HepG2 (cell line): ENCODE measurements at regions not wholly inside any gene's neighbourhood (a gene's known extent, or its start where the extent isn't known, plus 50 kb on each side); places are given as distances from the start of the nearest gene placed in this dataset.

Source experiments
- ATAC-seq: fragments of 200-7000 bp; cut with Tn5 transposase; 3 replicates; pipeline ENCODE4 v1.9.1; 2020; ENCODE audit warnings: mild to moderate bottlenecking, moderate library complexity
- BruUV-seq: library from RNA; stranded (reverse); fragments of 400-500 nt; replicated peaks from 2 replicates; lab custom pipeline; 2021; lab: Mats Ljungman, UMichigan
- CTCF ChIA-PET: fragments of 300-600 bp; formaldehyde crosslinking; extraction: SDS; loops from one replicate; lab custom pipeline; 2021; ENCODE audit warnings: low total read pairs, inconsistent platforms, low intra/inter-chr PET ratio; lab: Yijun Ruan, JAX
- POLR2A ChIA-PET: fragments of 350-600 bp; sonication (Branson Sonifier 250); formaldehyde crosslinking; loops from one replicate; lab custom pipeline; 2020; ENCODE audit warnings: antibody characterized with exemption, inconsistent platforms; lab: Yijun Ruan, JAX
- DNase-seq: peaks from one replicate; pipeline ENCODE4 v3.0.0-alpha.2; 2015; ENCODE audit warnings: low spot score
- FAIRE-seq: peaks from 3 replicates; lab custom pipeline; 2011; peaks lifted over from hg19 to GRCh38; lab: Jason Lieb, UNC
- H2AFZ ChIP-seq: one replicate; pipeline ENCODE4 v1.6.1; 2011; ENCODE audit warnings: low read length, inconsistent platforms
- H3K27ac ChIP-seq: fragments of 300-600 bp; 3 replicates; pipeline ENCODE4 v1.8.0; 2011; ENCODE audit warnings: mixed run types, mild to moderate bottlenecking, mixed read lengths, low read length, inconsistent platforms; ENCODE audit not compliant: insufficient read depth; ENCODE audit errors: extremely low read length
- H3K27me3 ChIP-seq, 2 experiments: fragments of 200-600 bp in 1 of 2; 2 replicates in 1 of 2; 3 replicates in 1 of 2; pipeline versions ENCODE4 v1.6.0 to v1.8.0; 2011; ENCODE audit warnings: low read length in 2 of 2, mild to moderate bottlenecking in 2 of 2, moderate library complexity in 2 of 2, inconsistent platforms in 1 of 2; ENCODE audit not compliant: insufficient read depth in 2 of 2, control insufficient read depth in 1 of 2
- H3K36me3 ChIP-seq, 2 experiments: fragments of 200-600 bp in 1 of 2; replicated peaks in 1 of 2; 2 replicates in 1 of 2; 3 replicates in 1 of 2; pipeline versions ENCODE4 v1.5.1 to v1.8.0; 2011; ENCODE audit warnings: low read length in 2 of 2, inconsistent platforms in 1 of 2; ENCODE audit not compliant: insufficient read depth in 2 of 2, control insufficient read depth in 1 of 2
- H3K4me1 ChIP-seq: 2 replicates; pipeline ENCODE4 v1.5.1; 2012; ENCODE audit warnings: low read length, inconsistent platforms; ENCODE audit not compliant: insufficient read depth
- H3K4me2 ChIP-seq: 2 replicates; pipeline ENCODE4 v1.6.0; 2011; ENCODE audit warnings: low read depth, low read length, inconsistent platforms
- H3K4me3 ChIP-seq, 3 experiments: fragments of 200-600 bp in 1 of 3; sonication (generic), shearing (Covaris generic) in 1 of 3; replicated peaks in 1 of 3; 2 replicates each; pipeline ENCODE4 v1.5.1; 2011 to 2016; ENCODE audit warnings: low read length in 3 of 3, inconsistent platforms in 2 of 3, low read depth in 2 of 3, mild to moderate bottlenecking in 2 of 3, control low read depth in 1 of 3, mixed read lengths in 1 of 3; ENCODE audit not compliant: insufficient read depth in 1 of 3
- H3K79me2 ChIP-seq: one replicate; pipeline ENCODE4 v1.6.1; 2011; ENCODE audit warnings: low read length, inconsistent platforms; ENCODE audit not compliant: insufficient read depth
- H3K9ac ChIP-seq: 2 replicates; pipeline ENCODE4 v1.6.0; 2011; ENCODE audit warnings: mild to moderate bottlenecking, low read depth, low read length, inconsistent platforms; ENCODE audit not compliant: insufficient read depth
- H3K9me3 ChIP-seq: 2 replicates; pipeline ENCODE4 v1.5.1; 2012; ENCODE audit warnings: mild to moderate bottlenecking, low read length
- H4K20me1 ChIP-seq: 2 replicates; pipeline ENCODE4 v1.6.0; 2011; ENCODE audit warnings: inconsistent platforms, mild to moderate bottlenecking, low read length, moderate library complexity; ENCODE audit not compliant: insufficient read depth
- HDAC2 ChIP-seq: sonication (generic); formaldehyde crosslinking; IDR thresholded peaks from 2 replicates; pipeline ENCODE4 v1.4.0; 2020; ENCODE audit warnings: missing genetic modification reagents
- ISX ChIP-seq: sonication (generic); formaldehyde crosslinking; conservative IDR thresholded peaks from 2 replicates; pipeline ENCODE4 v1.5.0; 2020; ENCODE audit warnings: missing genetic modification reagents
- KMT2A ChIP-seq: sonication (generic); formaldehyde crosslinking; IDR thresholded peaks from 2 replicates; pipeline ENCODE4 v1.4.0; 2020; ENCODE audit warnings: missing genetic modification reagents
- MED13 ChIP-seq: sonication (generic); formaldehyde crosslinking; IDR thresholded peaks from 2 replicates; pipeline ENCODE4 v1.5.0; 2020; ENCODE audit warnings: missing genetic modification reagents
- NFYB ChIP-seq: sonication (generic); formaldehyde crosslinking; IDR thresholded peaks from 2 replicates; pipeline ENCODE4 v1.4.0; 2020; ENCODE audit warnings: missing genetic modification reagents
- ZNF260 ChIP-seq: sonication (generic); formaldehyde crosslinking; IDR thresholded peaks from 2 replicates; pipeline ENCODE4 v1.4.0; 2020; ENCODE audit warnings: missing genetic modification reagents, low read depth, mild to moderate bottlenecking, borderline replicate concordance
- ZNF598 ChIP-seq: sonication (generic); formaldehyde crosslinking; IDR thresholded peaks from 2 replicates; pipeline ENCODE4 v1.5.1; 2020; ENCODE audit warnings: mild to moderate bottlenecking, missing genetic modification reagents, borderline replicate concordance
- ZNF614 ChIP-seq: IDR thresholded peaks from 2 replicates; pipeline ENCODE4 v1.6.1; 2018; ENCODE audit warnings: missing biosample characterization, missing genetic modification reagents, inconsistent platforms, borderline replicate concordance
- ZNF720 ChIP-seq: sonication (generic); formaldehyde crosslinking; IDR thresholded peaks from 2 replicates; pipeline ENCODE4 v1.4.0; 2020; ENCODE audit warnings: missing genetic modification reagents
- ZNF883 ChIP-seq: sonication (generic); formaldehyde crosslinking; IDR thresholded peaks from 2 replicates; pipeline ENCODE4 v1.5.1; 2020; ENCODE audit warnings: mild to moderate bottlenecking, missing genetic modification reagents; ENCODE audit errors: not compliant biosample characterization
- WGBS: methylation state at CpG from one replicate; pipeline ENCODE4 v1.1.6; 2017; ENCODE audit warnings: low lambda C conversion rate; 5-methylcytosine and 5-hydroxymethylcytosine counted together
- in situ Hi-C: cut with HindIII; loops from 2 replicates; pipeline ENCODE4 v1.10.0; 2017; ENCODE audit warnings: low pct_unique_long_range_greater_than_20kb; ENCODE audit not compliant: extremely low pct_ligation_motif_present
- intact Hi-C: fragments of 100-400 bp; cut with micrococcal nuclease; formaldehyde crosslinking; loops from one replicate; pipeline ENCODE4 v1.10.0; 2022; ENCODE audit not compliant: unreplicated experiment
- TF ChIP-seq, protein P1 (sequence below), 2 experiments: sonication (generic) in 1 of 2; formaldehyde crosslinking in 1 of 2; IDR thresholded peaks; 2 replicates each; pipeline versions ENCODE4 v1.4.0 to v1.6.1; 2016 to 2020; ENCODE audit warnings: borderline replicate concordance in 1 of 2, low read depth in 1 of 2, mild to moderate bottlenecking in 1 of 2, missing genetic modification reagents in 1 of 2
- TF ChIP-seq, protein P2 (sequence below): sonication (generic); formaldehyde crosslinking; IDR thresholded peaks from 2 replicates; pipeline ENCODE4 v1.5.0; 2020; ENCODE audit warnings: mild to moderate bottlenecking, missing genetic modification reagents, borderline replicate concordance
- TF ChIP-seq, protein P3 (sequence below): IDR thresholded peaks from 2 replicates; pipeline ENCODE4 v1.6.1; 2016; ENCODE audit warnings: low read depth, borderline replicate concordance
- TF ChIP-seq, protein P4 (sequence below): sonication (generic); formaldehyde crosslinking; IDR thresholded peaks from 2 replicates; pipeline ENCODE4 v1.4.0; 2020; ENCODE audit warnings: missing genetic modification reagents
- TF ChIP-seq, protein P5 (sequence below): sonication (generic); formaldehyde crosslinking; IDR thresholded peaks from 2 replicates; pipeline ENCODE4 v1.4.0; 2020; ENCODE audit warnings: missing genetic modification reagents, mild to moderate bottlenecking, borderline replicate concordance

DNA sequence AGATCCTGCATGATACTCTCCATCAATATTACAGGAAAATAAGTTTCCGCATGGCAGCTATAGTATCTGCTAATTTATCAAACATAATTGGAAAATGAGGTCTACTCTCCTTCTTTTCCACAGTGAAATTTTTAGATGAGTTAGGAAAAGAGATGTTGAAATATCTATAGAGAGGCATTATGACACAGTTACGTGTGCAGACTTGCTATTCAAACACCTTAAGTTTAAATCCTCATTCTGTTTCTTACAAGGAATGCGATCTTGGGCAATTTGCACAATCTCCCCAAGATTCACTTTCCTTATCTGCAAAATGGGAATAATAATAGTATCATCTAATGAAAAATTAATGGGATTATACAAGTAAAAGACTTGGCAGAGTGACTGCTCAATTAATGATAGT, 91.7 kb upstream of the SLCO6A1 start:
- ATAC-seq: no peak
- Histone ChIP-seq H3K9ac (no peak overlapping the region), H3K4me1 (peaks cover 13% of the 10 kb centered on the region), H3K79me2 (no peaks in the 10 kb centered on the region), H3K4me2 (no peak overlapping the region), H3K4me3 (no peak overlapping the region), H4K20me1 (no peaks in the 10 kb centered on the region), H3K9me3 (peaks cover 9% of the 10 kb centered on the region; the same call in 1 of the 2 replicates), H3K36me3 (no peaks in the 10 kb centered on the region), H3K27ac (no peak overlapping the region), H2AFZ (no peak overlapping the region), H3K27me3 (no peaks in the 10 kb centered on the region; a peak in 1 of 5 replicates)
- ChIA-PET CTCF (no interaction called here), POLR2A (no interaction called here)
- DNase-seq: no peak
- no TSS peak for BruUV-seq
- in situ Hi-C loops: no loop called here
- FAIRE-seq: no peak
- 36% methylated on average over 3 of the region's 3 CpGs for WGBS
- intact Hi-C loops: no loop called here
- TF ChIP-seq HDAC2 (CRISPR knock-in tag) (no peak), ZNF614 (CRISPR knock-in tag) (no peak), ZNF720 (no peak), ISX (CRISPR knock-in tag) (no peak), ZNF598 (CRISPR knock-in tag) (no peak), NFYB (CRISPR knock-in tag) (no peak), ZNF260 (no peak), MED13 (CRISPR knock-in tag) (no peak), ZNF883 (CRISPR knock-in tag) (no peak), KMT2A (no peak)
- TF ChIP-seq, protein P1, sequence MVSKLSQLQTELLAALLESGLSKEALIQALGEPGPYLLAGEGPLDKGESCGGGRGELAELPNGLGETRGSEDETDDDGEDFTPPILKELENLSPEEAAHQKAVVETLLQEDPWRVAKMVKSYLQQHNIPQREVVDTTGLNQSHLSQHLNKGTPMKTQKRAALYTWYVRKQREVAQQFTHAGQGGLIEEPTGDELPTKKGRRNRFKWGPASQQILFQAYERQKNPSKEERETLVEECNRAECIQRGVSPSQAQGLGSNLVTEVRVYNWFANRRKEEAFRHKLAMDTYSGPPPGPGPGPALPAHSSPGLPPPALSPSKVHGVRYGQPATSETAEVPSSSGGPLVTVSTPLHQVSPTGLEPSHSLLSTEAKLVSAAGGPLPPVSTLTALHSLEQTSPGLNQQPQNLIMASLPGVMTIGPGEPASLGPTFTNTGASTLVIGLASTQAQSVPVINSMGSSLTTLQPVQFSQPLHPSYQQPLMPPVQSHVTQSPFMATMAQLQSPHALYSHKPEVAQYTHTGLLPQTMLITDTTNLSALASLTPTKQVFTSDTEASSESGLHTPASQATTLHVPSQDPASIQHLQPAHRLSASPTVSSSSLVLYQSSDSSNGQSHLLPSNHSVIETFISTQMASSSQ (IDR thresholded peaks at IDR 0.05; ENCODE audit: low read depth): no peak
- TF ChIP-seq, protein P1 (CRISPR knock-in tag; IDR thresholded peaks at IDR 0.05; ENCODE audit: borderline replicate concordance): no peak
- TF ChIP-seq, protein P2, sequence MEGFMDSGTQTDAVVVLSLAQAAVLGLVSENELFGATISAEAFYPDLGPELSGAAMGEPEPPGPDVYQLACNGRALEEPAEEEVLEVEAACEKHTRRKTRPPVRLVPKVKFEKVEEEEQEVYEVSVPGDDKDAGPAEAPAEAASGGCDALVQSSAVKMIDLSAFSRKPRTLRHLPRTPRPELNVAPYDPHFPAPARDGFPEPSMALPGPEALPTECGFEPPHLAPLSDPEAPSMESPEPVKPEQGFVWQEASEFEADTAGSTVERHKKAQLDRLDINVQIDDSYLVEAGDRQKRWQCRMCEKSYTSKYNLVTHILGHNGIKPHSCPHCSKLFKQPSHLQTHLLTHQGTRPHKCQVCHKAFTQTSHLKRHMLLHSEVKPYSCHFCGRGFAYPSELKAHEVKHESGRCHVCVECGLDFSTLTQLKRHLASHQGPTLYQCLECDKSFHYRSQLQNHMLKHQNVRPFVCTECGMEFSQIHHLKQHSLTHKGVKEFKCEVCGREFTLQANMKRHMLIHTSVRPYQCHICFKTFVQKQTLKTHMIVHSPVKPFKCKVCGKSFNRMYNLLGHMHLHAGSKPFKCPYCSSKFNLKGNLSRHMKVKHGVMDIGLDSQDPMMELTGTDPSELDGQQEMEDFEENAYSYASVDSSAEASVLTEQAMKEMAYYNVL (CRISPR knock-in tag): no peak
- TF ChIP-seq, protein P3, sequence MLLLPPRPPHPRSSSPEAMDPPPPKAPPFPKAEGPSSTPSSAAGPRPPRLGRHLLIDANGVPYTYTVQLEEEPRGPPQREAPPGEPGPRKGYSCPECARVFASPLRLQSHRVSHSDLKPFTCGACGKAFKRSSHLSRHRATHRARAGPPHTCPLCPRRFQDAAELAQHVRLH (CRISPR knock-in tag): no peak
- TF ChIP-seq, protein P4, sequence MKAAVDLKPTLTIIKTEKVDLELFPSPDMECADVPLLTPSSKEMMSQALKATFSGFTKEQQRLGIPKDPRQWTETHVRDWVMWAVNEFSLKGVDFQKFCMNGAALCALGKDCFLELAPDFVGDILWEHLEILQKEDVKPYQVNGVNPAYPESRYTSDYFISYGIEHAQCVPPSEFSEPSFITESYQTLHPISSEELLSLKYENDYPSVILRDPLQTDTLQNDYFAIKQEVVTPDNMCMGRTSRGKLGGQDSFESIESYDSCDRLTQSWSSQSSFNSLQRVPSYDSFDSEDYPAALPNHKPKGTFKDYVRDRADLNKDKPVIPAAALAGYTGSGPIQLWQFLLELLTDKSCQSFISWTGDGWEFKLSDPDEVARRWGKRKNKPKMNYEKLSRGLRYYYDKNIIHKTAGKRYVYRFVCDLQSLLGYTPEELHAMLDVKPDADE (CRISPR knock-in tag): no peak
- TF ChIP-seq, protein P5, sequence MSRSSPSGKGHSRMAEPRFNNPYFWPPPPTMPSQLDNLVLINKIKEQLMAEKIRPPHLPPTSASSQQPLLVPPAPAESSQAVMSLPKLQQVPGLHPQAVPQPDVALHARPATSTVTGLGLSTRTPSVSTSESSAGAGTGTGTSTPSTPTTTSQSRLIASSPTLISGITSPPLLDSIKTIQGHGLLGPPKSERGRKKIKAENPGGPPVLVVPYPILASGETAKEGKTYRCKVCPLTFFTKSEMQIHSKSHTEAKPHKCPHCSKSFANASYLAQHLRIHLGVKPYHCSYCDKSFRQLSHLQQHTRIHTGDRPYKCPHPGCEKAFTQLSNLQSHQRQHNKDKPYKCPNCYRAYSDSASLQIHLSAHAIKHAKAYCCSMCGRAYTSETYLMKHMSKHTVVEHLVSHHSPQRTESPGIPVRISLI: no peak
